H9 (cell line): ENCODE measurements at regions not wholly inside any gene's neighbourhood (a gene's known extent, or its start where the extent isn't known, plus 50 kb on each side); places are given as distances from the start of the nearest gene placed in this dataset.

Experiments
- DNase-seq: peaks from one replicate; pipeline ENCODE4 v3.0.0-alpha.2; 2017
- H2AFZ ChIP-seq: one replicate; pipeline ENCODE4 v1.6.1; 2013; ENCODE audit warnings: mild to moderate bottlenecking, low read length, control low read depth, moderate library complexity
- H2AK5ac ChIP-seq: 2 replicates; pipeline ENCODE4 v1.6.1; 2013; ENCODE audit warnings: low read length, control low read depth, mixed read lengths; ENCODE audit not compliant: insufficient read length
- H2BK120ac ChIP-seq: one replicate; pipeline ENCODE4 v1.6.1; 2013; ENCODE audit warnings: low read depth, mild to moderate bottlenecking, low read length, control low read depth, inconsistent platforms; ENCODE audit not compliant: poor library complexity, severe bottlenecking
- H2BK12ac ChIP-seq: 2 replicates; pipeline ENCODE4 v1.6.1; 2013; ENCODE audit warnings: low read length, control low read depth, mixed read lengths, low read depth; ENCODE audit not compliant: insufficient read length
- H2BK15ac ChIP-seq: 2 replicates; pipeline ENCODE4 v1.6.1; 2013; ENCODE audit warnings: low read depth, low read length, control low read depth
- H2BK20ac ChIP-seq: one replicate; pipeline ENCODE4 v1.6.1; 2013; ENCODE audit warnings: low read depth, mild to moderate bottlenecking, low read length, control low read depth, inconsistent platforms; ENCODE audit not compliant: poor library complexity, severe bottlenecking
- H2BK5ac ChIP-seq: 2 replicates; pipeline ENCODE4 v1.6.1; 2013; ENCODE audit warnings: low read length, control low read depth, mixed read lengths; ENCODE audit not compliant: insufficient read length
- H3K14ac ChIP-seq: 2 replicates; pipeline ENCODE4 v1.6.1; 2013; ENCODE audit warnings: low read length, control low read depth; ENCODE audit not compliant: insufficient read depth
- H3K18ac ChIP-seq: 2 replicates; pipeline ENCODE4 v1.6.1; 2013; ENCODE audit warnings: low read depth, mild to moderate bottlenecking, mixed read lengths, low read length, control low read depth; ENCODE audit not compliant: insufficient read length
- H3K23ac ChIP-seq: 2 replicates; pipeline ENCODE4 v1.6.1; 2013; ENCODE audit warnings: low read length, control low read depth, mixed read lengths, low read depth; ENCODE audit not compliant: insufficient read length
- H3K23me2 ChIP-seq: 2 replicates; pipeline ENCODE4 v1.6.1; 2013; ENCODE audit warnings: low read depth, mild to moderate bottlenecking, mixed read lengths, low read length, control low read depth; ENCODE audit not compliant: insufficient read length, poor library complexity, severe bottlenecking
- H3K27ac ChIP-seq: 2 replicates; pipeline ENCODE4 v1.5.1; 2013; ENCODE audit warnings: low read length, control low read depth, mixed read lengths, low read depth; ENCODE audit not compliant: insufficient read length
- H3K27me3 ChIP-seq: 2 replicates; pipeline ENCODE4 v1.6.1; 2013; ENCODE audit warnings: low read length, control low read depth, inconsistent platforms; ENCODE audit not compliant: insufficient read depth
- H3K4ac ChIP-seq: 2 replicates; pipeline ENCODE4 v1.6.1; 2013; ENCODE audit warnings: low read depth, mild to moderate bottlenecking, control low read depth, inconsistent platforms, low read length, moderate library complexity
- H3K4me1 ChIP-seq: 2 replicates; pipeline ENCODE4 v1.6.1; 2013; ENCODE audit warnings: low read length, control low read depth, inconsistent platforms; ENCODE audit not compliant: insufficient read depth
- H3K4me2 ChIP-seq: 2 replicates; pipeline ENCODE4 v1.6.1; 2013; ENCODE audit warnings: low read length, control low read depth, mixed read lengths; ENCODE audit not compliant: insufficient read length, insufficient read depth
- H3K56ac ChIP-seq: 2 replicates; pipeline ENCODE4 v1.6.1; 2013; ENCODE audit warnings: low read depth, mild to moderate bottlenecking, mixed read lengths, low read length, control low read depth; ENCODE audit not compliant: insufficient read length
- H3K79me1 ChIP-seq: 2 replicates; pipeline ENCODE4 v1.6.1; 2013; ENCODE audit warnings: low read depth, mild to moderate bottlenecking, moderate library complexity, low read length, control low read depth, inconsistent platforms; ENCODE audit not compliant: insufficient read depth, poor library complexity, severe bottlenecking
- H3K79me2 ChIP-seq: 2 replicates; pipeline ENCODE4 v1.6.1; 2013; ENCODE audit warnings: low read length, control low read depth, inconsistent platforms; ENCODE audit not compliant: insufficient read depth
- H3K9ac ChIP-seq: 2 replicates; pipeline ENCODE4 v1.6.1; 2013; ENCODE audit warnings: low read length, control low read depth, mixed read lengths; ENCODE audit not compliant: insufficient read length; ENCODE audit errors: extremely low read depth
- H3K9me3 ChIP-seq: one replicate; pipeline ENCODE4 v1.6.1; 2013; ENCODE audit warnings: low read depth, low read length, inconsistent platforms; ENCODE audit not compliant: control insufficient read depth
- H3T11ph ChIP-seq: one replicate; pipeline ENCODE4 v1.6.1; 2013; ENCODE audit warnings: mild to moderate bottlenecking, low read length, control low read depth, inconsistent platforms
- H4K20me1 ChIP-seq: one replicate; pipeline ENCODE4 v1.6.1; 2013; ENCODE audit not compliant: control insufficient read depth, insufficient read length, insufficient read depth
- H4K5ac ChIP-seq: 2 replicates; pipeline ENCODE4 v1.6.1; 2013; ENCODE audit warnings: low read depth, mild to moderate bottlenecking, mixed read lengths, low read length, control low read depth; ENCODE audit not compliant: insufficient read length
- H4K8ac ChIP-seq: replicated peaks from 2 replicates; pipeline ENCODE4 v1.6.1; 2013; ENCODE audit warnings: low read length, control low read depth, mixed read lengths, low read depth; ENCODE audit not compliant: insufficient read length
- H4K91ac ChIP-seq: 2 replicates; pipeline ENCODE4 v1.6.1; 2013; ENCODE audit warnings: low read depth, mild to moderate bottlenecking, moderate library complexity, mixed read lengths, low read length, control low read depth; ENCODE audit not compliant: insufficient read length
- H3K27ac Mint-ChIP-seq, 3 experiments: 2 replicates in 2 of 3; 3 replicates in 1 of 3; pipeline ENCODE4 v1.8.0; 2020 to 2021; ENCODE audit warnings: mixed read lengths in 3 of 3, mild to moderate bottlenecking in 1 of 3, moderate library complexity in 1 of 3
- H3K27me3 Mint-ChIP-seq: 2 replicates; pipeline ENCODE4 v1.8.0; 2021; ENCODE audit warnings: low read depth, mild to moderate bottlenecking, moderate library complexity, mixed read lengths
- H3K36me3 Mint-ChIP-seq, 3 experiments: 2 replicates in 2 of 3; 3 replicates in 1 of 3; pipeline ENCODE4 v1.8.0; 2020 to 2021; ENCODE audit warnings: low read depth in 3 of 3, mixed read lengths in 3 of 3; ENCODE audit not compliant: insufficient read depth in 1 of 3
- H3K4me1 Mint-ChIP-seq, 2 experiments: 2 replicates each; pipeline ENCODE4 v1.8.0; 2020; ENCODE audit warnings: mixed read lengths in 2 of 2
- H3K4me3 Mint-ChIP-seq, 2 experiments: 2 replicates in 1 of 2; 3 replicates in 1 of 2; pipeline ENCODE4 v1.8.0; 2020 to 2021; ENCODE audit warnings: mild to moderate bottlenecking in 2 of 2, mixed read lengths in 2 of 2, moderate library complexity in 1 of 2
- H3K9me3 Mint-ChIP-seq, 2 experiments: 2 replicates in 1 of 2; 3 replicates in 1 of 2; pipeline ENCODE4 v1.8.0; 2020; ENCODE audit warnings: mild to moderate bottlenecking in 2 of 2, mixed read lengths in 2 of 2, moderate library complexity in 1 of 2
- WGBS: extraction: QIAGEN DNeasy Blood & Tissue Kit; methylation state at CpG from one replicate; pipeline ENCODE4 v1.1.7; 2013; ENCODE audit warnings: missing lambda C conversion rate, low lambda C conversion rate, mixed read lengths; ENCODE audit not compliant: insufficient read length; ENCODE audit errors: extremely low coverage; 5-methylcytosine and 5-hydroxymethylcytosine counted together
- TF ChIP-seq, protein P1 (sequence below): fragments of 200-600 bp; sonication (generic); conservative IDR thresholded peaks from 3 replicates; pipeline ENCODE4 v1.8.0; 2021; ENCODE audit warnings: antibody characterized with exemption, mild to moderate bottlenecking

GRCh38 chr12:89041078-89041477, 311.2 kb downstream of the DUSP6 start:
- Histone ChIP-seq H2BK5ac (no peak overlapping the region), H3T11ph (no peak overlapping the region), H3K23ac (no peak overlapping the region), H2AK5ac (no peak overlapping the region), H3K14ac (no peak overlapping the region), H4K91ac (no peak overlapping the region), H3K56ac (no peak overlapping the region), H2BK20ac (no peak overlapping the region), H3K23me2 (no peaks in the 10 kb centered on the region), H3K27me3 (no peaks in the 10 kb centered on the region), H3K18ac (no peak overlapping the region), H3K79me1 (no peaks in the 10 kb centered on the region), H4K20me1 (no peaks in the 10 kb centered on the region), H3K4me1 (no peaks in the 10 kb centered on the region), H2BK15ac (no peak overlapping the region), H3K9me3 (no peaks in the 10 kb centered on the region), H4K5ac (no peak overlapping the region), H3K4ac (no peak overlapping the region), H2BK120ac (no peak overlapping the region), H3K4me2 (no peak overlapping the region), H4K8ac (no peak overlapping the region), H2BK12ac (no peak overlapping the region), H2AFZ (no peak overlapping the region), H3K9ac (no peak overlapping the region), H3K27ac (no peak overlapping the region), H3K79me2 (no peaks in the 10 kb centered on the region)
- WGBS: no CpG with 5 or more reads among the region's 2 CpGs
- Mint-ChIP-seq H3K9me3 (no peaks in the 10 kb centered on the region), H3K4me1 (peaks cover 4 to 6% of the 10 kb centered on the region in 2 experiments), H3K36me3 (no peaks in the 10 kb centered on the region), H3K27me3 (peaks cover 2% of the 10 kb centered on the region; the same call in 1 of the 2 replicates), H3K4me3 (no peak overlapping the region), H3K27ac (no peak overlapping the region)
- TF ChIP-seq, protein P1, sequence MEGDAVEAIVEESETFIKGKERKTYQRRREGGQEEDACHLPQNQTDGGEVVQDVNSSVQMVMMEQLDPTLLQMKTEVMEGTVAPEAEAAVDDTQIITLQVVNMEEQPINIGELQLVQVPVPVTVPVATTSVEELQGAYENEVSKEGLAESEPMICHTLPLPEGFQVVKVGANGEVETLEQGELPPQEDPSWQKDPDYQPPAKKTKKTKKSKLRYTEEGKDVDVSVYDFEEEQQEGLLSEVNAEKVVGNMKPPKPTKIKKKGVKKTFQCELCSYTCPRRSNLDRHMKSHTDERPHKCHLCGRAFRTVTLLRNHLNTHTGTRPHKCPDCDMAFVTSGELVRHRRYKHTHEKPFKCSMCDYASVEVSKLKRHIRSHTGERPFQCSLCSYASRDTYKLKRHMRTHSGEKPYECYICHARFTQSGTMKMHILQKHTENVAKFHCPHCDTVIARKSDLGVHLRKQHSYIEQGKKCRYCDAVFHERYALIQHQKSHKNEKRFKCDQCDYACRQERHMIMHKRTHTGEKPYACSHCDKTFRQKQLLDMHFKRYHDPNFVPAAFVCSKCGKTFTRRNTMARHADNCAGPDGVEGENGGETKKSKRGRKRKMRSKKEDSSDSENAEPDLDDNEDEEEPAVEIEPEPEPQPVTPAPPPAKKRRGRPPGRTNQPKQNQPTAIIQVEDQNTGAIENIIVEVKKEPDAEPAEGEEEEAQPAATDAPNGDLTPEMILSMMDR: no peak
- DNase-seq: no peak
